ENCODE measurements at regions not wholly inside any gene's neighbourhood (a gene's known extent, or its start where the extent isn't known, plus 50 kb on each side); places are given as distances from the start of the nearest gene placed in this dataset.

DNA sequence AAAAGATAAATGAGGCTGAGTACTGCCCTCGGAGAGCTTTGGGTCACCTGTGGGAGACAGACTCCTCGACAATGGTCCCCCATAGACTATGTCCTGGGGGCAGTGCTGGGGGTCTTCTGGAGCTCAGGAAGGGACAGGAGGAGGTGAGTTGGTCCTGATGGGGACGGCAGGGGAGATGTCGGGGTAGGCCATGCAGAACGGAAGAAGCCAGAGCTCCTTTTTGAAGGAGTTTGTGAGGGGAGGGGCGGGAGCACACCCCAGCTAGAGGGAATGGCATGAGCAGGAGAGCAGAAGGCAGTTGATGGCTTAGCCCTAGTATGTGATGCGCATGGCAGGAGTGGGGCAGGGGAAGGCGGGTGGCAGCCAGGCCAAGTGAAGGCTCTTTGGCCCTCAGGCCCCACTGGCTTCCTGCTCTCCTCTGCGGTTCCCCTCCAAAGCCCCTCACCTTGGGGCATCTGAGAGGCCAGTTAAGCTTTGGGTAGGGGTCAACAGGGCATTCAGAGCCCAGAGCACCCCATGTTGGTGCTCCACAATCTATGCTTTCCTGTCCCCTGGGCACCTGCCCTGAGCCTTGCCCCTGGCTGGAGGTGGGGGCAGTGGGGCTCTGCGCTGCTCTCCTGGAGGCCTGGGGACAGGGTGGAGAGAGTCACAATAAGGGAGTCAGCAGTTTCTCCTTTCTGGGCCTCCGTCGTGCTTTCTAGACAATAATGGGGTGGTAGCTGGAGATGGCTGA is 179.3 kb downstream of the SMAD6 start:
- no peak for TF ChIP-seq EZH2phosphoT487 (IDR thresholded peaks at IDR 0.05; ENCODE audit: borderline replicate concordance, low read depth, low read length)
- TF ChIP-seq, protein P1, sequence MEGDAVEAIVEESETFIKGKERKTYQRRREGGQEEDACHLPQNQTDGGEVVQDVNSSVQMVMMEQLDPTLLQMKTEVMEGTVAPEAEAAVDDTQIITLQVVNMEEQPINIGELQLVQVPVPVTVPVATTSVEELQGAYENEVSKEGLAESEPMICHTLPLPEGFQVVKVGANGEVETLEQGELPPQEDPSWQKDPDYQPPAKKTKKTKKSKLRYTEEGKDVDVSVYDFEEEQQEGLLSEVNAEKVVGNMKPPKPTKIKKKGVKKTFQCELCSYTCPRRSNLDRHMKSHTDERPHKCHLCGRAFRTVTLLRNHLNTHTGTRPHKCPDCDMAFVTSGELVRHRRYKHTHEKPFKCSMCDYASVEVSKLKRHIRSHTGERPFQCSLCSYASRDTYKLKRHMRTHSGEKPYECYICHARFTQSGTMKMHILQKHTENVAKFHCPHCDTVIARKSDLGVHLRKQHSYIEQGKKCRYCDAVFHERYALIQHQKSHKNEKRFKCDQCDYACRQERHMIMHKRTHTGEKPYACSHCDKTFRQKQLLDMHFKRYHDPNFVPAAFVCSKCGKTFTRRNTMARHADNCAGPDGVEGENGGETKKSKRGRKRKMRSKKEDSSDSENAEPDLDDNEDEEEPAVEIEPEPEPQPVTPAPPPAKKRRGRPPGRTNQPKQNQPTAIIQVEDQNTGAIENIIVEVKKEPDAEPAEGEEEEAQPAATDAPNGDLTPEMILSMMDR (conservative IDR thresholded peaks at IDR 0.05; ENCODE audit: low read length) = no peak
- no peak overlapping the region for H2AFZ ChIP-seq (ENCODE audit: low read length)
- no peak overlapping the region for H3K27ac ChIP-seq (ENCODE audit: low read depth, low read length, poor library complexity, severe bottlenecking)
- ChIA-PET CTCF (ENCODE audit: unreplicated experiment) (no interaction called here), POLR2A (interaction anchor here (1.1 kb wide), 1 partner anchor 48 kb away, joined by 3 read pairs; no protein-coding TSS in a partner anchor)
- no peaks in the 10 kb centered on the region for H3K36me3 ChIP-seq (ENCODE audit: insufficient read depth, low read length)
- intact Hi-C loops (cut with micrococcal nuclease; ENCODE audit: unreplicated experiment) = no loop called here
- H3K4me1 ChIP-seq (ENCODE audit: insufficient read depth, low read length, poor library complexity, severe bottlenecking) = peaks cover 5% of the 10 kb centered on the region
- no peaks in the 10 kb centered on the region for H3K9me3 ChIP-seq (ENCODE audit: low read length)
- H4K20me1 ChIP-seq (ENCODE audit: insufficient read depth, low read length) = no peaks in the 10 kb centered on the region
- H3K4me3 ChIP-seq (ENCODE audit: low read depth, low read length, poor library complexity, severe bottlenecking) = no peak overlapping the region
- H3K9me2 ChIP-seq (ENCODE audit: insufficient read depth, low read length) = no peaks in the 10 kb centered on the region
- no TSS peak for BruUV-seq (replicated peaks)
- H3K4me2 ChIP-seq (ENCODE audit: low read length) = no peak overlapping the region
- no peaks in the 10 kb centered on the region for H3K79me2 ChIP-seq (ENCODE audit: insufficient read depth, low read depth, low read length)
- DNase-seq (ENCODE audit: low spot score) = no peak

DNA sequence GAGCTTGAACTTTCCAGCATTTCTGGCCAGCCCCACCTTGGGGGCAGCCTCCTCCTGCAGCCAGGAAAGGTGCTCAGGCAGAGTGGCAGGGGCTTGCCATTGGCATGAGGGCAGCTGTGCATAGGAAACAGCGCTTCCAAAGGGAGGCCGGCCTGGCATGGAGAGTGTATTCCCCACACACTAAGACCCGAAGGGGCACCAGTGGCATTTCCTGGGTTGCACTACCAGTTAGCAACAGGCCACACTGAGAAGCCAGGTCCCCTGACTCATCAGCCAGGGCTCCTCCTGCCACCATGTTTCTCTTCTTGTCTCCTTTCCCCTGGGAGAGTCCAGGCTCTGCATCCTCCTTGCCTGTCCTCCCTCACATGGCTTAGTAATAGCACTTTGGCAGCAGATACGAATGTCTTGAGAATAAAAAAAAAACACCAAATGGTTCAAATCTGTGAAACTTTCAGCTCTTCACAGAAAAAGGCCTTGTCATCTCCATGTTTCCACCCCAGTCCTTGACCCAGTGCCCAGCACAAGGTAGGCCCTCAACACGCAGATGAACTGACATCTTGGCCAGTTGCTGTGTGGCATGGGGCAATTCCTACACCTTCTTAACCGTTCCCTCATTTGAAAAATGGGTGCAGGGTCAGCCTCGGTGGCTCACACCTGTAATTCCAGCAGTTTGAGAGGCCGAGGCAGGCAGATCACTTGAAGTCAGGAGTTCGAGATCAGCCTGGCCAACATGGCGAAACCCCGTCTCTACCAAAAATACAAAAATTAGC is 180.4 kb downstream of the SMAD6 start:
- Histone ChIP-seq H4K20me1 (ENCODE audit: insufficient read depth, low read length) (no peaks in the 10 kb centered on the region), H3K36me3 (ENCODE audit: insufficient read depth, low read length) (no peaks in the 10 kb centered on the region), H3K79me2 (ENCODE audit: insufficient read depth, low read depth, low read length) (no peaks in the 10 kb centered on the region), H3K9me3 (ENCODE audit: low read length) (no peaks in the 10 kb centered on the region), H3K27ac (ENCODE audit: low read depth, low read length, poor library complexity, severe bottlenecking) (no peak overlapping the region), H2AFZ (ENCODE audit: low read length) (no peak overlapping the region), H3K9me2 (ENCODE audit: insufficient read depth, low read length) (no peaks in the 10 kb centered on the region), H3K4me1 (ENCODE audit: insufficient read depth, low read length, poor library complexity, severe bottlenecking) (peaks cover 5% of the 10 kb centered on the region), H3K4me3 (ENCODE audit: low read depth, low read length, poor library complexity, severe bottlenecking) (no peak overlapping the region), H3K4me2 (ENCODE audit: low read length) (no peak overlapping the region)
- DNase-seq (ENCODE audit: low spot score) = no peak
- intact Hi-C loops (cut with micrococcal nuclease; ENCODE audit: unreplicated experiment) = no loop called here
- ChIA-PET POLR2A (no interaction called here), CTCF (ENCODE audit: unreplicated experiment) (no interaction called here)
- no peak for TF ChIP-seq EZH2phosphoT487 (IDR thresholded peaks at IDR 0.05; ENCODE audit: borderline replicate concordance, low read depth, low read length)
- TF ChIP-seq, protein P1 (conservative IDR thresholded peaks at IDR 0.05; ENCODE audit: low read length) = no peak
- no TSS peak for BruUV-seq (replicated peaks)

Data from OCI-LY7 (cell line).